ENCODE measurements at regions not wholly inside any gene's neighbourhood (a gene's known extent, or its start where the extent isn't known, plus 50 kb on each side); places are given as distances from the start of the nearest gene placed in this dataset.

GRCh38 chr15:69590932-69591524 lies 138.4 kb downstream of the RPLP1 start:
- DNase-seq (no peak), ATAC-seq (ENCODE audit: low read depth) (no peak)
- POLR2A ChIA-PET (ENCODE audit: unreplicated experiment) = no interaction called here
- H4K91ac ChIP-seq (ENCODE audit: insufficient read depth, low read depth, low read length) = no peak overlapping the region
- H3K27me3 ChIP-seq (ENCODE audit: control insufficient read depth, insufficient read depth, low read length) = peaks cover 56% of the 10 kb centered on the region
- CTCF ChIA-PET = no interaction called here
- intact Hi-C loops (cut with micrococcal nuclease) (no loop called here), dilution Hi-C loops (cut with HindIII; ENCODE audit: low sequenced_read_pairs, unreplicated experiment) (no loop called here), in situ Hi-C loops (cut with MboI; ENCODE audit: low sequenced_read_pairs) (no loop called here)
- no peak overlapping the region for H3K14ac ChIP-seq (replicated peaks; ENCODE audit: low read depth, low read length)
- no TSS peak for BruUV-seq (replicated peaks)
- H3K9ac ChIP-seq (ENCODE audit: low read depth, low read length) = no peak overlapping the region
- H2AFZ ChIP-seq (replicated peaks; ENCODE audit: low read length, poor library complexity) = no peak overlapping the region
- H4K5ac ChIP-seq (ENCODE audit: low read depth, low read length) = no peak overlapping the region
- H2BK5ac ChIP-seq (ENCODE audit: low read depth, low read length, poor library complexity, severe bottlenecking) = no peak overlapping the region
- no peaks in the 10 kb centered on the region for H4K20me1 ChIP-seq (ENCODE audit: insufficient read depth, low read length)
- H3K4me1 ChIP-seq (ENCODE audit: control insufficient read depth, insufficient read depth, low read length) = no peaks in the 10 kb centered on the region; the same call in 1 of the 2 replicates
- H3K4me3 ChIP-seq (ENCODE audit: insufficient read depth, low read depth, low read length) = no peak overlapping the region
- H2BK20ac ChIP-seq (ENCODE audit: low read depth, low read length) = no peak overlapping the region
- H2AK9ac ChIP-seq (replicated peaks; ENCODE audit: low read depth, low read length, poor library complexity) = no peak overlapping the region
- H3K9me1 ChIP-seq (ENCODE audit: insufficient read depth, low read length) = no peaks in the 10 kb centered on the region
- H3K36me3 ChIP-seq (ENCODE audit: control insufficient read depth, insufficient read depth, low read length) = no peaks in the 10 kb centered on the region
- no peak overlapping the region for H3K18ac ChIP-seq (ENCODE audit: low read depth, low read length)
- no peak overlapping the region for H3K4me2 ChIP-seq (ENCODE audit: low read depth, low read length)
- H3K27ac ChIP-seq (ENCODE audit: insufficient read depth, low read length) = no peak overlapping the region
- no peak overlapping the region for H2BK120ac ChIP-seq (ENCODE audit: low read depth, low read length)
- peaks cover 3% of the 10 kb centered on the region for H3K9me3 ChIP-seq (ENCODE audit: control insufficient read depth, insufficient read depth, low read length)
- H3K4ac ChIP-seq (ENCODE audit: low read depth, low read length) = no peak overlapping the region
- H2AK5ac ChIP-seq (ENCODE audit: low read depth, low read length) = no peak overlapping the region
- WGBS, 2 experiments (ENCODE audit: extremely low coverage in 2 of 2, insufficient read length in 1 of 2) = 94% methylated on average over 2 of the region's 5 CpGs; no CpG with 5 or more reads in 1 of the 2 experiments
- H3K23ac ChIP-seq (ENCODE audit: low read depth, low read length) = no peak overlapping the region
- H2BK15ac ChIP-seq (ENCODE audit: low read depth, low read length) = no peak overlapping the region
- H4K8ac ChIP-seq (ENCODE audit: low read depth in 2 of 2, low read length in 2 of 2) = no peak overlapping the region
- TF ChIP-seq USF2 (IDR thresholded peaks at IDR 0.05; ENCODE audit: low read depth, low read length) (no peak), RAD21 (IDR thresholded peaks at IDR 0.05; ENCODE audit: low read length) (no peak), CHD1 (IDR thresholded peaks at IDR 0.05; ENCODE audit: low read depth, low read length) (no peak), RFX5 (IDR thresholded peaks at IDR 0.05; ENCODE audit: low read depth, low read length) (no peak)
- no peaks in the 10 kb centered on the region for H3K79me1 ChIP-seq (ENCODE audit: low read depth in 1 of 2, low read length in 2 of 2)
- H3K56ac ChIP-seq (ENCODE audit: extremely low read depth, insufficient read depth, low read length) = no peak overlapping the region
